EH (cell line): ENCODE measurements at regions not wholly inside any gene's neighbourhood (a gene's known extent, or its start where the extent isn't known, plus 50 kb on each side); places are given as distances from the start of the nearest gene placed in this dataset.
A peak's percentile ranks its signal among the peaks of the same experiment; 100 is the strongest.
"Not testable (repeated sequence)": the region's sequence is repeated elsewhere in the genome, so short reads cannot be mapped to it uniquely, and the experiment has no call there.

ENCODE experiments used
- DNase-seq: peaks from one replicate; pipeline ENCODE4 v3.0.0-alpha.2; 2015; ENCODE audit warnings: low read depth

GRCh38 chrX:1852082-1852481, 237.2 kb downstream of the ASMT start:
- no peak for DNase-seq

- no peak for DNase-seq
Observed at GRCh38 chrX:1853447-1853846, 238.6 kb downstream of the ASMT start.

- DNase-seq: no peak
Observed at GRCh38 chrX:1853916-1854315, 239.1 kb downstream of the ASMT start.

GRCh38 chrX:1854861-1855260, 240.0 kb downstream of the ASMT start:
- DNase-seq: not testable (repeated sequence)

- not testable (repeated sequence) for DNase-seq
Observed at GRCh38 chrX:1859266-1859665, 244.4 kb downstream of the ASMT start.

GRCh38 chrX:1860936-1861594, 246.2 kb downstream of the ASMT start:
- no peak for DNase-seq

GRCh38 chrX:1863995-1864394, 249.1 kb downstream of the ASMT start:
- DNase-seq: not testable (repeated sequence)

- DNase-seq: peak; percentile 41
Observed at GRCh38 chrX:1870421-1870820, 255.6 kb downstream of the ASMT start.

- no peak for DNase-seq
Observed at GRCh38 chrX:1871887-1872286, 257.0 kb downstream of the ASMT start.

GRCh38 chrX:1873671-1874070, 258.8 kb downstream of the ASMT start:
- no peak for DNase-seq

GRCh38 chrX:1874416-1874815, 259.6 kb downstream of the ASMT start:
- DNase-seq: no peak

- no peak for DNase-seq
Observed at GRCh38 chrX:1874899-1875298, 260.0 kb downstream of the ASMT start.

- DNase-seq: no peak
Observed at GRCh38 chrX:1876041-1876440, 261.2 kb downstream of the ASMT start.

- no peak for DNase-seq
Observed at GRCh38 chrX:1877780-1878179, 262.9 kb downstream of the ASMT start.

GRCh38 chrX:1880884-1881817, 266.3 kb downstream of the ASMT start:
- DNase-seq: not testable (repeated sequence)

GRCh38 chrX:1883772-1884171, 268.9 kb downstream of the ASMT start:
- DNase-seq: peak; percentile 72

GRCh38 chrX:1884446-1884845, 269.6 kb downstream of the ASMT start:
- no peak for DNase-seq

- no peak for DNase-seq
Observed at GRCh38 chrX:1885116-1885515, 270.3 kb downstream of the ASMT start.

- DNase-seq: not testable (repeated sequence)
Observed at GRCh38 chrX:1888305-1888704, 273.4 kb downstream of the ASMT start.

GRCh38 chrX:1894026-1894294, 279.1 kb downstream of the ASMT start:
- DNase-seq: no peak

- DNase-seq: no peak
Observed at GRCh38 chrX:1894740-1895139, 279.9 kb downstream of the ASMT start.

- DNase-seq: no peak
Observed at GRCh38 chrX:1895583-1895982, 280.7 kb downstream of the ASMT start.

GRCh38 chrX:1899841-1900240, 285.0 kb downstream of the ASMT start:
- DNase-seq: no peak

GRCh38 chrX:1902901-1903235, 288.0 kb downstream of the ASMT start:
- DNase-seq: no peak
